ENCODE measurements at regions not wholly inside any gene's neighbourhood (a gene's known extent, or its start where the extent isn't known, plus 50 kb on each side); places are given as distances from the start of the nearest gene placed in this dataset.

DNA sequence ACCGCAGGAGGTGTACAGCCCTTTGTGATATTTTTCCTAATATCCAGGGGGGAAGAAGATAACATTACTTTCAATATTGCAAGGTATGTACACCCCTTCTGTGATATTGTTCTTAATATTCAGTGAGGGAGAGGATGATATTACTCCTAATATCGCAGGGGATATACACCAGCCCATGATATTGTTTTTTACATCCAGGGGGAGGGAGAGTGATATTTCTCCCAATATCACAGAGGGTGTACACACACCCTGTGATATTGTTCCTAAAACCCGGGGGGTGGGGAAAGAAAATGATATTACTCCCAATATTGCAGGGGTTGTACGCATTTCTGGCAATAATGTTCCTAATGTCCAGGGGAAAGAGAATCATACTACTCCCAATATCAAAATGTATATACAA is 58.0 kb upstream of the SLC25A48 start (continued):
- no peak for TF ChIP-seq ASH2L (IDR thresholded peaks at IDR 0.05; ENCODE audit: borderline replicate concordance, low read depth)

DNA sequence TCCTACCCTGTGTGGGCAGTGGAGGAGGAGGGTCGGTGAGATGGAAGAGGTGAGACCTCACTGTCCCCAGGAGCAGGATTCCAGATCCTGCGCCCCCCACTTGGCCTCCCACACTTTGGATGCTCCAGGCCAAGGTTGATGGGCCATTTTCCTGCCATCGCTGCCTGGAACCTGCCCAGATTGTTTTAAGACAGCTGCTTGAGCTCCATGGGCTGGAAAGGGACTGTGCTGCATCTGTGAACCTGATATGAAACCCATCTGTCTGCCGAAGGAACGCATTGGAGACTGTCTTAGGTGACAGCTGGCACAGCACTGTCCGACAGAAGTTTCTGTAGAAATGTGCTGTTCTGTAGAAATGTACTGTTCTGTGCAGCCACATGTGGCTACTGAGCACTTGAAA is 72.7 kb upstream of the SLC25A48 start:
- no peaks in the 10 kb centered on the region for H3K4me1 ChIP-seq (ENCODE audit: control insufficient read depth, insufficient read depth, low read length)
- H3K4me2 ChIP-seq (ENCODE audit: control insufficient read depth, insufficient read depth) = no peak overlapping the region
- FAIRE-seq (no peak), ATAC-seq (no peak), DNase-seq (ENCODE audit: low read depth, low spot score) (no peak)
- no peak for TF ChIP-seq POLR2AphosphoS2 (IDR thresholded peaks at IDR 0.05; ENCODE audit: low read depth, low read length)
- TF ChIP-seq CREM (IDR thresholded peaks at IDR 0.05; ENCODE audit: low read depth) = no peak
- TF ChIP-seq SIN3A (IDR thresholded peaks at IDR 0.05; ENCODE audit: low read depth, low read length) = no peak
- no peak for TF ChIP-seq CHD1 (IDR thresholded peaks at IDR 0.05; ENCODE audit: low read depth, low read length)
- no peak for TF ChIP-seq BHLHE40 (IDR thresholded peaks at IDR 0.05; ENCODE audit: borderline replicate concordance in 1 of 2, low read depth in 2 of 2, low read length in 1 of 2)
- TF ChIP-seq CBFB (IDR thresholded peaks at IDR 0.05; ENCODE audit: low read depth) = no peak
- TF ChIP-seq JUNB (IDR thresholded peaks at IDR 0.05) = no peak
- no peak for TF ChIP-seq HDGF (IDR thresholded peaks at IDR 0.05)
- TF ChIP-seq, protein P1, sequence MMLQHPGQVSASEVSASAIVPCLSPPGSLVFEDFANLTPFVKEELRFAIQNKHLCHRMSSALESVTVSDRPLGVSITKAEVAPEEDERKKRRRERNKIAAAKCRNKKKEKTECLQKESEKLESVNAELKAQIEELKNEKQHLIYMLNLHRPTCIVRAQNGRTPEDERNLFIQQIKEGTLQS (IDR thresholded peaks at IDR 0.05; ENCODE audit: borderline replicate concordance, extremely low read depth, low read depth, low read length) = no peak
- TF ChIP-seq NFIC (IDR thresholded peaks at IDR 0.05; ENCODE audit: low read depth, low read length) = no peak
- no peak for TF ChIP-seq EP300 (IDR thresholded peaks at IDR 0.05; ENCODE audit: borderline replicate concordance in 1 of 2, control insufficient read depth in 1 of 2, low read depth in 2 of 2, low read length in 2 of 2)
- TF ChIP-seq, protein P2, sequence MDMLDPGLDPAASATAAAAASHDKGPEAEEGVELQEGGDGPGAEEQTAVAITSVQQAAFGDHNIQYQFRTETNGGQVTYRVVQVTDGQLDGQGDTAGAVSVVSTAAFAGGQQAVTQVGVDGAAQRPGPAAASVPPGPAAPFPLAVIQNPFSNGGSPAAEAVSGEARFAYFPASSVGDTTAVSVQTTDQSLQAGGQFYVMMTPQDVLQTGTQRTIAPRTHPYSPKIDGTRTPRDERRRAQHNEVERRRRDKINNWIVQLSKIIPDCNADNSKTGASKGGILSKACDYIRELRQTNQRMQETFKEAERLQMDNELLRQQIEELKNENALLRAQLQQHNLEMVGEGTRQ (IDR thresholded peaks at IDR 0.05; ENCODE audit: borderline replicate concordance, low read depth, low read length) = no peak
- TF ChIP-seq ASH2L (IDR thresholded peaks at IDR 0.05; ENCODE audit: borderline replicate concordance, low read depth) = no peak
- TF ChIP-seq RUNX3 (IDR thresholded peaks at IDR 0.05; ENCODE audit: low read length) = no peak
- no peak for TF ChIP-seq RAD51 (IDR thresholded peaks at IDR 0.05)
- no peak for TF ChIP-seq ATF7 (IDR thresholded peaks at IDR 0.05; ENCODE audit: low read depth)
- TF ChIP-seq, protein P3, sequence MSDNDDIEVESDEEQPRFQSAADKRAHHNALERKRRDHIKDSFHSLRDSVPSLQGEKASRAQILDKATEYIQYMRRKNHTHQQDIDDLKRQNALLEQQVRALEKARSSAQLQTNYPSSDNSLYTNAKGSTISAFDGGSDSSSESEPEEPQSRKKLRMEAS (IDR thresholded peaks at IDR 0.05; ENCODE audit: low read depth, low read length) = no peak
- no peak for TF ChIP-seq RELA (IDR thresholded peaks at IDR 0.05; ENCODE audit: borderline replicate concordance, partially characterized antibody)
- H3K27ac ChIP-seq (ENCODE audit: control insufficient read depth, insufficient read depth) = no peak overlapping the region
- 22% methylated on average over 6 of the region's 6 CpGs for WGBS (ENCODE audit: insufficient coverage, insufficient replicate concordance, low lambda C conversion rate, missing lambda C conversion rate)
- SMC1A ChIA-PET (ENCODE audit: uncharacterized antibody, unreplicated experiment) = no interaction called here
- no peaks in the 10 kb centered on the region for H4K20me1 ChIP-seq (ENCODE audit: control insufficient read depth, insufficient read depth)
- H3K9me3 ChIP-seq (replicated peaks; ENCODE audit: control insufficient read depth, insufficient read depth, low read length) = no peaks in the 10 kb centered on the region
- intact Hi-C loops (cut with micrococcal nuclease; ENCODE audit: unreplicated experiment) (no loop called here), in situ Hi-C loops (cut with MboI) (no loop called here)
- H3K9ac ChIP-seq (ENCODE audit: control insufficient read depth, insufficient read depth, low read length) = no peak overlapping the region
- CTCF ChIA-PET = no interaction called here
- no peak overlapping the region for H2AFZ ChIP-seq (ENCODE audit: control insufficient read depth, low read depth, low read length)
- no TSS peak for BruUV-seq (replicated peaks)
- no peak overlapping the region for H3K4me3 ChIP-seq
- RAD21 ChIA-PET (ENCODE audit: unreplicated experiment) = no interaction called here
- H3K79me2 ChIP-seq (ENCODE audit: control insufficient read depth, insufficient read depth, low read length) = no peaks in the 10 kb centered on the region
- no peaks in the 10 kb centered on the region for H3K27me3 ChIP-seq (replicated peaks in 1 of 2; ENCODE audit: control insufficient read depth in 2 of 2, insufficient read depth in 2 of 2, low read length in 1 of 2)
- POLR2A ChIA-PET = no interaction called here
- H3K36me3 ChIP-seq (ENCODE audit: control insufficient read depth in 2 of 2, insufficient read depth in 2 of 2, low read length in 1 of 2) = no peaks in the 10 kb centered on the region

Data from GM12878 (cell line).